Umbilical cord (tissue), 1 donor: ENCODE measurements at regions not wholly inside any gene's neighbourhood (a gene's known extent, or its start where the extent isn't known, plus 50 kb on each side); places are given as distances from the start of the nearest gene placed in this dataset.
A peak's percentile ranks its signal among the peaks of the same experiment; 100 is the strongest.

Experiments used
- DNase-seq: peaks from one replicate; pipeline ENCODE4 v3.0.0-alpha.2; 2015; ENCODE audit warnings: low spot score

DNA sequence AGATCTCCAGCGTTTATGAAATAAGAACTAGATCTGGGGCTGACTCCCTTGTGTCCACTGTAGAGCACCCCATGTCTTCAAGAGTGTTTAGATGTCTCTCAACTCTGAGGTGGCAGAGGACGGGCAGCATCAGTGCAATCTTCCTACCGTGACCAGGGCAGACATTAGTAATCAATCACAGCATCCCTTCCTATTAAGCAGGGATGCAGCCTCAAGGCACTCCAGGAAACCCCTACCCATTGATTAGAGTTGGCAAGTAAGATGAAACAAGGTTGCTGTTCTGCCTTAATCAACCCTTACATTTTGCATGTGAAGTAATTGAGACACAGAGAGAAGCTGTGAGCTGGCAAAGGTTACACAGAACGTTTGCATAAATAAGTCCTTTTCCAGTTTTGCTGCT is 283.7 kb upstream of the ZMIZ1 start:
- no peak for DNase-seq

DNA sequence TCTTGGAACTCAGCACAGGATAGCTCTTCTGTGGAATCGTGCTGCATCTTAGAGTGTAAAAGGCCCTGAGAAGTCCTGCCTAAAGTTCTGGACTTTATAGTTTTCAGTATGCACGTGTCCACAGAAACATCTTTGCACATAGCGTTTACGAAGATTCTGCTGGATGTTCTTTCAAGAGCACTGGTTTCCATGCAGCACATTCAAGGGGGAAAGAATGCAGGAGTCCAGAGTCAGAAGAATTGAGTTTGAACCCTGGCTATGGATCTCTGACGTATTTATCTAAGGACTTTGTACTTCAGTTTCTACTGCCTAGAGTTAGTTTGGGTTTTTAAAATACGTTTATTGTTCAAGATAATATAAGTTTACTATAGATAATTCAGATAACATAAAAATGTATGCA is 282.8 kb upstream of the ZMIZ1 start:
- no peak for DNase-seq

DNA sequence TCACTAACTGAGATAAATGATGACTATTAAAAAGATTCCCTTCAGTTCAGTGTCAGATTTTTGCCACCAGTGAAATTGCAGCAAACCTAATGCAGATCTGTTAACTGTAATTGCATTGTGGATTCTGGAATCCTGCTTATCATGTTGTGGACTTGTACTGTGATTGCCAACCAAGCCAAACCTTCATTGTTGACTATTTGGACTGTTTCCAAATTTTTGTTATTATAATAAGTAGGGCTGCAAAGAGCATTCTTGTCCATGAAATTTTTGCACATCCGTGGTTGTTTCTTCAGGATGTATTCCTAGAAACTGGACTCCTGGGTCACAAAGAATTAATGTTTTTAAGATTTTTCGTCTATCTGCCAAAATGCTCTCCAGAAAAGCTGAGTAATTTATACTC is 281.6 kb upstream of the ZMIZ1 start:
- DNase-seq: no peak

DNA sequence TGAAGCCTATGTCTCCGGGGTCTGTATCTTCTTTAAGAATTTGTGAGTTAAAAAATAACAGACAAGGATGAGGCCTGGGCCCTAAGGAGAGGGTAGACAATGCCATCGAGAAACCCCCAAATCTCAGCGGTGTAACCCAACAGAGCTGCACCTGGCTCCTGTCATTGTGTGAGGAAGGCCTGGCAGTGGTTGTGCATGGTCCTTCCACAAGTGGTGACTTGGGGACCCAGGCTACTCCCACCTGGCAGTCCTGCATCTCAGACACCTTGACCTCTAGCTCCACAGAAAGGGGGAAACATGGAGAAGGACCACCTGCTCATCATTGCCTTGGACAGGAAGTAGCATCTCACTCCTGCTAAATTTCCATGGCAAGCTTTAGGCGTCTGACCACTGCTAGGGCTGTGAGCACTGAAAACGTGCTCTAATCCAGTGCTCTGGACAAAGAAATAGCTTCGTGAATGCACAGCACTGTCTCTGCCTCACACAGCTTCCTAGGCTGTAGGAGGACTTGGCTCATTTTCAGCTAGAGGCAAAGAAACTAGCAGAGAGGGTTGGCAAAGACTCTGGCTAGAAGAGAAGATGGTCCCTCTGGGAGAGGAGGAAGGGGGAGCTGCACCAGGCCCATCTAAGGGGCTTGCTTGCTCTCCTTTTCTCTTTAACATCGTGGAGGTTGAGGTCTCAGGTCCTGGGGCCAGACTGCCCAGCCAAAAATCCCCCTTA is 273.9 kb upstream of the ZMIZ1 start:
- no peak for DNase-seq

DNA sequence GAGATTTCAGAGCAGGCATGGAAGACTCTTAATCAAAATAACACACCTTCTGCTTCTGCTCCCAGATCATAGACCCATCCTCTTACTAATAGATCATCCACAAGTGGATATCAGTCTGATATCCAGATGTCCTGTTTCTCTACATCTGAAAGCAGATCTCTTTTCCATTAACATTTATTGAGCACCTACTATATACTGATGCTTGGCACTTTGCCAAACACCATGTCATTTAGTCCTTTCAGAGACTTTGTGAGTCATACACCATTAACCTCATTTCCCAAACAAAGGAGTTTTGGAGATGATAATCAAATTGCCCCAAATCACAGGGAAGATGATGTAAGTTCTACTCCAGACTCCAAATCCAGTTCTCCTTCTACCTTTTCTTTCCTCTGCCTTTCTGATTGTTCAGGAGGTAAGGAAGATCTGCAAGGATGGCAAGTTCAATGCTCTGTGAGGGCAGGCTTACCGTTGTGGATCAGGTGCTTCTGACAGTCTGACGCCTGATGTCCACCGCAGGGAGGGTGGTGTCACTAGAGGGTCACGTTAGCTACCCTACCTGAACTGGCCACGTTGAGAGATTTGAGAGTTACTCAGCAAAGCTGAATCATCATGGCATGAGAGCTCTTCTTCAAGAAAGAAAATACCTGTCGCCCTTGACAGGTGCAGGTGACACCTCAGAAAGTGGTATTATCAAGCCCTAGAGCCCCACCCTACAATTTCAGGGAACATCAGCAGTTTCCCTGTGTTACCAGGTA is 269.6 kb upstream of the ZMIZ1 start:
- DNase-seq: no peak

DNA sequence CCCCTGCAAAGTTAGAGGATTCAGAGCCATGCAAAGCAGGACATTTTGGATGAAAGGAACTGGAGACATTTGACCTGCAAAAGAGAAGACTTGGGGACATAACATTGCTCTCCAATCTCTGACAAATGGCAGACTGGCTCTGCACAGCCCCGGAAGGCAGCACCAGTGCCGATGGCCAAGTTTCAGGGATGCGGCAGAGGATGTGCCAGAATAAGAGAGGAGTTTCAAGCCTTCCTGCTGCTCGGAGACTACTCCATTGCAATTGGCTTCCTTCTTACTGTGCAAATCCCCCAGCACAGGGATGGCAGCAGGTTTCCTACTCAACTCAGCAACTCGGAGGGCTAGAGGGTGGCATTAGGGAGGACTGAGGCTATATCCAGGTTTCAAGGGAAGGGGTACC is 268.8 kb upstream of the ZMIZ1 start:
- no peak for DNase-seq

DNA sequence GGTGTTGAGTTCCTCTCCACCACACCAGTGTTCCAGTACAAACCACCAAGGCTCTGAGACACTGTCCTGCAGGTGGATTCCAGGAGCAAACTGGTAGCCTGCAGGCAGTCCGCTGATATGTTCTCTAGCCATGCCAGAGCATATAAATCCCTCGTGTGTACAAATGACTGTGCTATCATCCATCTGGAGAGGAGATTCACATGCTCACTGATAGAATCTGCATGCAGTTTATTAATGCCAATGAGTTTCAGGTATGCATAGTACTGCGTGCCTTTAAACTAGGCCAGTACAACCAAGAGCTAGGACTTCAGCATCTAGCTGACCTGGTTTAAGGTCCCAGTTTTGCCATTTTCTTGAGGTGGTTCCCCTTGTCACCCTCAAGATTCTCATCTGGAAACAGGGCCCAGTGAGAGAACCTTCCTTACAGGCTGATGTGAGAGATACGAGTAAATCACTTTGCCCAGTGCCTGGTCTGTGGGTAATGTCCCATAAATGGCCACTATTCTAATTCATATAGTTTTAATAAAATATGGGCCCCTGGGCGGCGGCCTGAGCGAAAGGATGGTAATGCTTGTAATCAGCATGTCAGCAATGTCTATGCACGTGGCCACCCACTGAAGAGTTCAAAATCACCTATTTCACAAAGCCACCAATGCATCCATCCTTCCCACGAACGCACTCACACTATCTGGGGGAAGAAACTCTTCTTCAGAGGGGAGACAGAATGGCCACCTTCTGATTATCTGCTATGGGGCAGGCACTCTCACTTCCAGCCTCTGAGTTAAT is 268.0 kb upstream of the ZMIZ1 start:
- DNase-seq: no peak

DNA sequence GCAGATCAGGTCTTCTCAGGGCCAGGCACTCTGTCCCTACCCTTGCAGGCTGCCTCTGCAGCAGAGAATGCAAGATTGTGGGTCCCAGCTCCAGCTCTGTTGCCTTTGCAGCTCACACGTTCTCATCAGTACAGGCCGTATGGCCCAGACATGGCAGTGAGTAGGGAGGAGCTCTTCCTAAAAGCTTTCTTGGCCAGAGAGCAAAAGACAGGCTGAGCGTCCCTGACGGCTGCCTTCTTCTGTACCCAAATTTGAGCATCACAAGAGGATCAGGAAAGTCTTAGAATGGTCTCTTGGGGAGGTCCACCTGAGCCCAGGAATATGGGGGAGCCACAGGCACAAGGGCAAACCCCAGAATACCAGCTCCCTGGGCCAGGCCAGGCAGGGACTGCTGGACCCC is 266.3 kb upstream of the ZMIZ1 start:
- DNase-seq: peak; percentile 69

DNA sequence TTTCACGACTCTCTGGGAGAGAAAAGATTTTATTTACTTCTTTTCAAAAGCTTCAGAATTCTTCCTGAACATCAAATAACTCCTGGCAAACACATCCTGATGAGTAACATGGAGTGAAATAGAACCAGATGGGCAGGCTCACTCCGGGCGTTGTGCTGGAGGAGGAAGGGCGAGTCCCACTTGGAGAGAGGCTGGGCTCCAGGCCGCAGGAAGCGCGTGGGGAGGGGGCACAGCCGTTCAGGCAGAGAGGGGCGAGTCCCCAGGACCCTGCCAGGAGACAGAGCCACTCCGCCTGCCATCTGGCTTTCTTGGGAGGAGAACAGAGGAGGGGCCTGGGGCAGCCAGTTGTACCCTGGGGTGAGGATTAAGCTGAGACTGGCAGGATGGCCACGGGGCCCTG is 265.9 kb upstream of the ZMIZ1 start:
- DNase-seq: peak; percentile 93

DNA sequence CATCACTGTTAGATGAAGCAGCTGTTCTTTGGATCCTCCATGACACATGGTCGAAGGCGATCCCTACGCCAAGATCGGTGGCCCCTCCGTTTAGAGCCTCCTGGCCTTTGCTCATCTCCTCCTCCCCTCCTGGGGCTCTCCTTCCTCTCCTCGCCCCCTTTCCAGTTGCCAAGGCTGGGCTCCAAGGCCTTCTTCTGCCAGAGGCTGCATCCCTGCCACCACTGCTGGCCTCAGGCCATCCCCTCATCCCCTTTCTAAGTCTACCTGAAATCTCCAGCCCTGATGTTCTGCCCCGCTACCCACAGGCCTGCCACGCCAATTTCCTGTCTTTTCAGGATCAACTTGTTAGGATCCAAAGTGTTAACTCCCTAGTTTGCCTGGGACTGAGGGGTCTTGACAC is 265.1 kb upstream of the ZMIZ1 start:
- no peak for DNase-seq

DNA sequence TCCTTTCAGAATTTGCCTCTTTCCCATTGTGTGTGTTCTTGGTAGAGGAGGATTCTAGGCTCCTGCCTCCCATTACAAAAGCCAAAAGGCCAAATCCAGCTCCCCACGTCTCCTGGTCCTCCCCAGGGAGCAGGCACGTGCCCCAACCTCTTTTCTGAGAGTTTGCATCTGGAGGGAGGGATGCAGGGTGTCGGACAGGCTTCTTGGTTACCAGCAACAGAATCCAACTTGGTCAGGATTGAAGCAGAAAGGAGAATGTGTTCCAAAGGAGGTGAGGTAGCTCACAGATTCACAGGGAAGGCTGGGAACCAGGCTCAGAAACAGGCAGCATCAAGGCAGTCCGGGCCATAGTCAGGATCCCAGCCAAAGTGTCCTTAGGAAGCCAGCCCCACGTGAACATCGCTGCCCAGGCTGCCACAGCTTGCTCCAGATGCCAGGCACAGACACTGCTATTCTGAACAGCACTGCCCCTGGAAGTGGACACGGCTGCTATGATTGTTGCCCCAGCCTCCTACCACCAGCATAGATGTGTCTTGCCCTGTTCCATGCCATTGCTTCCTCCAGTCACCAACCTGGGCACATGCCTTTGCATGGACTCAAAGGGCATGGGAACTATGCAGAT is 264.2 kb upstream of the ZMIZ1 start:
- DNase-seq: peak; percentile 35

DNA sequence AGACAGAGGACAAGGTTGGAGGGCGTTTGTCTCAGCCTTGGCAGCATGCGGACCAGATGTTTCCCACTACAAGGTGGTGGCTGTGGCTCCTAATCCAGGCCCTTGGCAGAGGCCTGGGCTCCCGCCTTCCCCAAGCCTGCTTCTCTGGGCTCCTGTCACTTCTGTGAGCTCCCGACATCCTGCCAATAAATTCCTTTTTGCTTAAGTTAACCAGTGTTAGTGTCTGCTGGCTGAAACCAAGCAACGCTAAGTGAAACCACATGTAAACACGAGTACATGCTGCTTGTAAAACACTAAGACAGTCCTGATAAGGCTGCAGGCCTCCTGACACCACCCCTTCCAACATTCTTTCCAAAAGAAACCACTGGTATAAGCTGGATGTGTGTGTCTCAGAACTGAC is 263.6 kb upstream of the ZMIZ1 start:
- peak; percentile 99 for DNase-seq

DNA sequence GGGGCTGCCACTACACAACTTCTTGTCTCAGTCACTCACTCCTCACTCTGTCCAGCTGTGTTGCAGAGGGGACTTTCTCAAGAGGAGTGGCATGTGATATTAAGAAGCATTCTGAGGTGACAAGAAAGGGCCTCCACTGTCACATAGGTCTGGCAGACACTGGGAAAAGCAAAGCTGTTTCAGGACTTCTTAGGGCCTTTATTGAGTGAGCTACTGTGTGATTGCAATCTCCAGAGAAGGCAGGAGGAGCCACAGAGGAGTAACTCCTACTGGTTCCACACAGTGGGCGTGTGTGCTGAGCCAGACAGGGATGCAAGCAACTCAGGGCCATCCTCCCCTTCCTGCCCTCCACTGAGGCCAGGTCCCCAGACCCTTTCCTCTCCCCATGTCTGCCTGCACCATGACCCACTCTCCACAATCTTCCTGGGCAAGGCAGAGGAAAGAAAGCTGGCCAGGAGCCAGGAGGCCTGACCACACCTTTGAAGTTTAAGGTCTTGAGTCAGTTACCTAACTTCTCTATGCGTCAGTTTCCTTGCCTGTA is 262.0 kb upstream of the ZMIZ1 start:
- peak; percentile 57 for DNase-seq

DNA sequence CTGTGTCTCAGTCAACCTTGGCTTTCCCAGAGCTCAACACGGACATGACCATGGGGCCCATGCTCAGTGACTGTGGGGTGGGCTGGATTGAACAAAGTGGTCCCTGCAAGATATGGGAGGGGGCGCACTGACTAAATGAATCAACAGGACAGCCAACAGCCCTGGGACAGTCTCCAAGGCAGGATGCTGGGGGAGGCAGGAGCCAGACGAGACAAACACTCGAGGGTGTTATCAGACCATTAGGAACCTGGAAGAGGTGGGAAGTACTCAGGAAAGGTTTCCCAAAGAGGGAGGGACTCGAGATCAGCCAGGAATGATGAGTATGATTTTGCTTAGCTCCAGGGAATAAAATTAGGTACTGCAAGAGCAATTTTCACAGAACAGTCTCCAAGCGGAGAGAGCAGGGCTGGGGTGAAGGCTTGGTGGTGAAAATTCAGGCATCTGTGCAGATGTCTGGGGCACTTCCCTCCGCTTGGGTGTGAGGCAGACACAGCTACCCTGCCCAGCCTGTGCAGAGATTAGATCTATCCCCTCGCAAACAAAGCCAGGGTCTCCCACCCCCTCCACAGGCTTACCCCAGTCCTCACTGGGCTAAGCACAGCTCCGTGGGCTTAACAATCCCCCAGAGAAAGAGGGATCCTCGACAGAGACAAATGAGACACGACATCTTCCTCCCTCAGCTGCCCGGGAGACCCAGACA is 261.1 kb upstream of the ZMIZ1 start:
- DNase-seq: no peak

DNA sequence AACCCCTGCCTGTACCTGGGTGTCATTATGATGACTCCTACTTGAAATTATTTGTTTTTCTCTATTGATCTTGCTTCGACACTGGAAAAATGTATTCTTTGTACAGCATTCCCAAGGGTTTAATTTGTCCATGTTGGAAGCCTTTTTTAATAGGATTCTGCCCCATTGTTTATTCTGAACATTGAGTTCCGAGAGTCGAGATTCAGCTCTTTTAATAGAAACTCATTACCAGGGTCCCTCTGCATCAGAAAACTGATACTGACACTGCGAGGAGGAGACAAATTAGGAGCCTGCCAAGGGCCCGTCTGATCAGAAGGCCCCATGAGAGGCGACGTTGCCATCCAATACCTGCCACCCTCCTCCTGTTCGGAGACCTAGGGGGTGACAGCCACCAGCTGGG is 260.5 kb upstream of the ZMIZ1 start:
- no peak for DNase-seq

DNA sequence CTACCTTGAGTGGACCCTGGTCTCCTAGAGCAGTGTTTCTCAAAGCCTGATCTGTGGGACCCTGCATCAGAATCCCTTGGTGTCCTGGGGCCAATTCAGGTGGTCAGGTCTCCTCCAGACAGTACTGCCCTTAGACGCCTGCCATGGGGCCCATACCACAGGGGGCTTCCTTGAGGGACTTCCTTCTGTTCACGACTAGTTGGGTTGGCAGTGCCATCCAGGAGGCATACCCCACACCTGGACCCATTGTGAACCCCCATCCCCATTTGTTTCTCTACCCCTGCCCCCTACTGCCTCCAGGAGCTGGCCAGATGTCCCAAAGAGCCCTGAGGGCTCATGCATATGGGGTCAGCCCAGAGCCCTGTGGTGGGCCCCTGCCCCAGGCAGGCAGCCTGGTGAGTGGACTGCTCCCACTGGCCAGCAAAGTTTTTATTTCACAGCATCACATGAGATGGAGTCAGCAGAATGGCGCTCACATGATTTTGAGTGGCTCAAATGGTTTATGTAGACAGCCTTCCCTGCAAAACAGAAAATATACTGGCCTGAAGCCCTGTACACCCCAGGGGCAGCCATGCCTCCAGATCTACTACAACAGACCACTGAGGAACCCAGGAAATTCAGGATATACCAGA is 259.9 kb upstream of the ZMIZ1 start:
- no peak for DNase-seq

DNA sequence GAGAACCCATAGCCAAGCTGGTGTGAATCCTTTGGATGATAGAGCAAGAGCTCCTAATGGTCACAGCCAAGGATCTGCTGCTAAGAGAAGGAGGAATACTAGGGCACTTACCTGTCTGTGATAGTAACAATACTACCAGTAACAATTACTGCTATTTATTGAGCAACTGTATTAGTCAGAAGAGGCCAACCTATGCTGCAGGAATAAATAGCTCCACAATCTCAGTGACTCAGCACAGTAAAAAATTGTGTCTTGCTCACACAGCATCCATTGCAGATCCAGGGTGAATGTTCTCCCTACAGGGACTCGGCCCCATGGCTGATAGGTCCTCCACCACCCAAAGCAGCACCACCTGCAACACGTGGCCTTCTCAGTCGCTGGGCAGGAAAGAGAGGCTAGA is 257.6 kb upstream of the ZMIZ1 start:
- no peak for DNase-seq

DNA sequence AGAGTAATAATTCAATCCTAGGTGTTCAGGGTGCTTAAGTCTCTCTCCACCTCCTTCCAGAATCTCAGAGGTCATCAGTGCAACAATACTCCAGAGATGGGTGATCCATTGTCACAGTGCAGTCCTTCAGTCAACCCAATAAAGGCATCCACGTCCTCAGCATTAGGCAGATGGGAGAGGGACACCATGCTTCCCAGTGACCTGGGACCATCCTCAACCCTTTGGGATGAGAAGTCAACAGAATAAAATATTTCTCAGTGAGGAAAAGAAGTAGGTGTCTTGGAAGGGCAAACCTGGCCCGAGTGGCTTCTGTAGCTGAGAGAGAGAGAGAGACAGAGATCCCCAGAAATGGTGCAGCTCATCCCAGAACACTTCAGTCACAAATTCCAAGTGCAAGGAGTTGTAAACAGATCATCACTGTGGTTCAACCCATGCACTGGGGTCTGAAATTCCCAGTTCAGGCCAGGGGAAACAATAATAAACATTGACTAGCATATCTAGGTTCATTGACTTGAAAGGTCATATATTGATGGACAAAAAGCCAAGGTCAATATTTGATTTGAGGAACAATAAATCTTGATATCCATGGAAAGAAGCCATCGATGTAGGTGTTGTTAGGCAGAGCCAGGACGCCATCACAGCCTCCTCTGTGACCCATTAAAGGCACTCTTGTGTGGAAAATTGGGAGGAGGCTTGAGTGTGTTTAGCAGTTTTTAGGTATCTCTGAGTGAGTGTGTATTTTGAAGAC is 256.0 kb upstream of the ZMIZ1 start:
- no peak for DNase-seq

DNA sequence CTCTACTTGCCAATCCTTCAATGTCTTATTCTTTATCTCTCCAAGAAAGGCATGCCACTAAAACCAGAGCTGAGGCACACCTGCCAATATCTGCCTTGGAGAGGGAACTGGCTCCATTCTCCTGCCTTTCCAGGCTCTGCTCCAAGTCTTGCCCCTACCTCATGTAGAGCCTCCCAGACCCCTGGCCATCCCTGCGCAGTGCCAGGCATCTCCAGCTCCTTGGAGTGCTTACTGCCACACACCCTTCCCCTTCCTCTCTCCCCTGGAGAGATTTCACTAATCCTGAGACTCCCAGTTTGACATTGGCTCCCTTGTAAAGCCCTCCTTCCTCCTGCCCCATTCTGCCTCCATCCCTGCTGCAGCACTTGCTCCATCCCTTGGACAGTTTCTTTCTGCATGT is 255.2 kb upstream of the ZMIZ1 start:
- DNase-seq: no peak

DNA sequence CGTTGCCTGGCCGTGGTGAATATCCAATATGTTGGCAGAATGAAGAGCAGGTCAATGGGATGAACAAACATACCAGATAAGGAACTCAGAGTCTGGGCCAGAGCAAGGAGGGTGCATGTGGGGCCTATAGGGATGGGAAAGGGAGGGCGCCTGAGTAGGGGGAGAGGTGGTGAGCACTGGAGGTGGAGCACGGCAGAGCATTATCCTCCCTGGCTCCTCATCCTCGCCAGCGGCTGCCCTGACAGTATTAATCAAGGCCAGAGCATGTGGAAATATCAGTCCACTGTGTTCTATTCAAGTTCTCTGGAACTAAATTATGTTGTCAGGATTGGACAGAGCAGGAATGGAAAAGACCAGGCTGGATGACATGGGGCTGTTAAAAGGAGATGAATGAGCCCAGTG is 254.8 kb upstream of the ZMIZ1 start:
- DNase-seq: peak; percentile 42
